NCI-H446 (cell line): ENCODE measurements at regions not wholly inside any gene's neighbourhood (a gene's known extent, or its start where the extent isn't known, plus 50 kb on each side); places are given as distances from the start of the nearest gene placed in this dataset.
"Not testable (repeated sequence)": the region's sequence is repeated elsewhere in the genome, so short reads cannot be mapped to it uniquely, and the experiment has no call there.

Experiments
- DNase-seq, 2 experiments: peaks; one replicate each; lab custom pipeline; 2025; lab: John Stamatoyannopoulos, UW

- no peak for DNase-seq
Observed at GRCh38 chr22:26769663-26770062, 112.3 kb downstream of the MIAT start.

GRCh38 chr22:26770624-26771023 is 113.2 kb downstream of the MIAT start:
- no peak for DNase-seq

DNA sequence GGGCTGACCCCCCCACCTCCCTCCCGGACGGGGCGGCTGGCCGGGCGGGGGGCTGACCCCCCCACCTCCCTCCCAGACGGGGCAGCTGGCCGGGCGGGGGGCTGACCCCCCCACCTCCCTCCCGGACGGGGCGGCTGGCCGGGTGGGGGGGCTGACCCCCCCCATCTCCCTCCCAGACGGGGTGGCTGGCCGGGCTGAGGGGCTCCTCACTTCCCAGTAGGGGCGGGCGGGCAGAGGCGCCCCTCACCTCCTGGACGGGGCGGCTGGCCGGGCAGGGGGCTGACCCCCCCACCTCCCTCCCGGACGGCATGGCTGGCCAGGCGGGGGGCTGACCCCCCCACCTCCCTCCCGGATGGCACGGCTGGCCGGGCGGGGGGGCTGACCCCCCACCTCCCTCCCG is 115.7 kb downstream of the MIAT start:
- DNase-seq: not testable (repeated sequence)

GRCh38 chr22:26775394-26775793 is 118.0 kb downstream of the MIAT start:
- no peak for DNase-seq

- peak in 1 of 2 experiments; percentile 20 for DNase-seq
Observed at GRCh38 chr22:26777156-26777801, 119.9 kb downstream of the MIAT start.

GRCh38 chr22:26778372-26778771 is 121.0 kb downstream of the MIAT start:
- no peak for DNase-seq

- DNase-seq: no peak
Observed at GRCh38 chr22:26779108-26779507, 121.7 kb downstream of the MIAT start.

DNA sequence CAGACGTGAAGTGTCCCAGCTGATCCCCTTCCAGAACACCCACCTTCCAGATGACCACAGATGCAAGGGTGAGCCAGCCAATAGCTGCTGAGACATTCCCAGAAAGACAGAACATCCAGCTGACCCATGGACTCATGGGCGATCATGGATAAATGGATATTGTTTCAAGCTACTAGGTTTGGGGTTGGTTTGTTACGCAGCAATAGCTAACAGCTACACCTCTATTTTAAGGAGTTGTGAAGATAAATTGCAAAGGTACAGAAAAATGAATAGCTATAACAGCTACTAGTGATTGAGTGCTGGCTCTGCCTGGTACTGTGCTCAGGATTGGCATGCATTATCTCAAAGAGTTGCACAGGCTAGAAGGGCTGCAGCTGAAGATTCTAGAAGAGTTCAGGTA is 122.5 kb downstream of the MIAT start:
- DNase-seq: no peak

- DNase-seq: no peak
Observed at GRCh38 chr22:26780521-26780920, 123.1 kb downstream of the MIAT start.

DNA sequence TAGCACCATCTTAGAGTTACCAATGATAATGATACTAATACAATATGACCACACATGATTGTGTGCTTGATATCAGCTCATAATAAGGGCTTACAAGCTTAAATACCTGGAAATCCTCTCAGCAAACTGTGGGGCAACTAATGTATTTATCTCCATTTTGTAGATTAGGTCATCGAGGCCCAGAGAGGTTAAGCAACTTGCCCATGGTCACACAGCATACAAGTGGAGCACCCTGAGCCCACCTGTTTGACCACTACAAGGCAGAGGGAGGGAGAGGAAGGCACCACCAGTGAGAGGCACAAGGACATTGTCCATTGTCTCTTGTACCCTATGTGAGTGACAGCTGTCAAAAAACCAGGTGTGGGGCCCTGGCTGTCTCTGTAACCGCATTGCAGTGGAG is 123.7 kb downstream of the MIAT start:
- DNase-seq: no peak

DNA sequence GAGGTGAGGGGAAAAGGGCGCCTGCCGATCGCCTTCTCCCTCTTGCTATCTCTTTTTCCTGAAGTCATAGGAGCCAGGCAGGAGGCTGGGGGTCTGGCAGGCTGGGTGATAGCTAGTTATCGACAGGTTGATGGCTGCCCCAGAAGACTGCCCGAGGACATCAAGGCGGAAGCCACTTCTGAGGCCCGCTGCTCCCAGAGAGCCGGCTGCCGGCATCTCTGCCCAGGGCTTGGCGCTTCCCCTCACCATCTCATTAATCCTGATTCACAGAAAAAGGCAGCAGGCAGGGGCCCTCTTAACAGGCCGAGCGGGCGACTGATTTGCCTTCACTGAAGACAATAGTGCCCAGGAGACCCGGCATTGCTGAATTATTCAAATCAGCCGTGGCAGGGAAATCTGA is 124.2 kb downstream of the MIAT start:
- no peak for DNase-seq

- DNase-seq: no peak
Observed at GRCh38 chr22:26783885-26784284, 126.5 kb downstream of the MIAT start.

GRCh38 chr22:26784772-26785171 is 127.4 kb downstream of the MIAT start:
- no peak for DNase-seq

GRCh38 chr22:26785932-26786331 is 128.5 kb downstream of the MIAT start:
- DNase-seq: no peak

GRCh38 chr22:26786398-26786797 is 129.0 kb downstream of the MIAT start:
- DNase-seq: no peak

- DNase-seq: no peak
Observed at GRCh38 chr22:26789951-26790350, 132.6 kb downstream of the MIAT start.

DNA sequence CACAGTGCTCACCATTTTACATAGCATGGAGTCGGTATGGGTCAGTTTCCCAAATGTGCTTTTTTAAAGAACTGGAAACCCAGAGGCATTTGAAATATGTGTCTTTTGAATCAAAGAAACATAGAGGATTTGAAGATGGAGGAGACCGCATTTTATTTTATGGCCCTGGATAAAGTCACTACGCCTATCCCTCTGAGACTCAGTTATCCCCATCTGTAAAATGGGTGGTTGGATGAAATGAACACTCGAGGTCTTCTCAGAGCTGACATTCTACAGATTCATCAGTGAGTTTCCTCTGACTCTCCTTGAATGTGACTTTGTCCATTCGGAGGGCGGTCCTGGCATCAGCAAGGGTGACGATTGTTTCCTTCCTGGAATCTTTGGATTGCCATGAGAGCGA is 135.1 kb downstream of the MIAT start:
- no peak for DNase-seq

DNA sequence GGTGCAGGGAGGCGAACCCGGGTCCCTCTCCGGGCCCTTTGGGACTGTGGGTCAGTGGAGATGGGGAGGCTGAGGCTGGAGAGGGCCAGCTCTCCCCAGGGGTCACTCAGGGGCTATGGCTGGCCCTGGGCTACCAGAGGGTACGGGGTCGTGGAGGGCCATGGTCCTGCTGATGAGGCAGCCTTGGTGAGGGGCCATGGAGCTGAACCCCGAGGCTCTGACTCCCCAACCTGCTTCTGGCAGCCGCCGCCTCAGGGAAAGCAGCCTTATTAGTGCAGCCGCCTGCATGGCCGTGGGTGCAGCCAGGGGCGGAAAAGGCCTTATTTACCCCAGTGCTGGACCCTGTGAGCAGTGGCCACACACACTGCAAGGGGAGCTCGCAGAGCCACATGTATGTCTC is 139.4 kb downstream of the MIAT start:
- no peak for DNase-seq

GRCh38 chr22:26797910-26798309 is 140.5 kb downstream of the MIAT start:
- no peak for DNase-seq

DNA sequence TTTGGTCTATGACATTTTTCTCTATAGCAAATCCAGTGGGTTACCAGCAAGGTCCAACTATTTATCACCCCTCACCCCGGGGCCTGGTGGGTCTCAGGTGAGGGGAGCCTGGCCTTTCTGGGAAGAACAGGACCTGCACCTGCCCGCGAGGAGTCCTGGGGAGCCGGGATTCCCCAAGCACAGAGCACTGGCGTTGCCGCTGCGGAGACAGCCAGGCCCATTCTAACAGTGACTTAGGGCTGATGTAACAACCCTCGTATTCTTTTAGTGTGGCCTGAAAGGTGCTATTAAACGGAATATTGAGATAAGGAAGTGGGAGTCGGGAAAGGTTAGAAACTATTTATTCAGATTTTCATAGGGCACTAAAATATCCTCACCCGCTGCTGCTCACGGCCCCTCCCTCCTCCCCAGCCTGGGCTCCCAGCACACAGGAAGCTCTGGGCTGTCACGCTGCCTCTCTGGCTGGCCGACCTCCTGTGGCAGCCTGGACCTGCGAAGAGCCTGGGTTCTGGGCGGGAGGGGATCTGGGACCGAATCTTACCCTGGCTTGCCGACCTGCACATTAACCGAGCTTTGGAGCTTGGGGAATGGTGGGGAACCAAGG is 141.2 kb downstream of the MIAT start:
- DNase-seq: no peak

- no peak for DNase-seq
Observed at GRCh38 chr22:26800858-26801257, 143.5 kb downstream of the MIAT start.

DNA sequence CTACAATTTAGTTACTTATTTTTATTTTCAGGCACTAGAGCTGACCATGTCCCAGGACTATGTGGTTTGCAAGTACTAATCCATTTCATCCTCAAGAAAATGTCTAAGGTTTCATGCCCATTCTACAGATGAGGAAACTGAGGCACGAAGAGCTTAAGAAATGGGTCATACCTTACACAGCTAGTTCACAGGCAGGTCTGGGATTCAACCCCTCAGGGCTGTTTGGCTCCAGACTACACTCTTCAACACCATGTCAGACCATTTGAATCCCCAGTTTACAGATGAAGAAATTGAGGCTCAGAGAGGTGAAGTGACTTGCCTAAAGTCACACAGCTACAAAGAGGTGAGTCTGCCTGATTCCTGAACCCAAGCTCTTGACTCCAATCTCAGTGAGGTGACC is 144.1 kb downstream of the MIAT start:
- DNase-seq: no peak

- no peak for DNase-seq
Observed at GRCh38 chr22:26804315-26804714, 146.9 kb downstream of the MIAT start.

DNA sequence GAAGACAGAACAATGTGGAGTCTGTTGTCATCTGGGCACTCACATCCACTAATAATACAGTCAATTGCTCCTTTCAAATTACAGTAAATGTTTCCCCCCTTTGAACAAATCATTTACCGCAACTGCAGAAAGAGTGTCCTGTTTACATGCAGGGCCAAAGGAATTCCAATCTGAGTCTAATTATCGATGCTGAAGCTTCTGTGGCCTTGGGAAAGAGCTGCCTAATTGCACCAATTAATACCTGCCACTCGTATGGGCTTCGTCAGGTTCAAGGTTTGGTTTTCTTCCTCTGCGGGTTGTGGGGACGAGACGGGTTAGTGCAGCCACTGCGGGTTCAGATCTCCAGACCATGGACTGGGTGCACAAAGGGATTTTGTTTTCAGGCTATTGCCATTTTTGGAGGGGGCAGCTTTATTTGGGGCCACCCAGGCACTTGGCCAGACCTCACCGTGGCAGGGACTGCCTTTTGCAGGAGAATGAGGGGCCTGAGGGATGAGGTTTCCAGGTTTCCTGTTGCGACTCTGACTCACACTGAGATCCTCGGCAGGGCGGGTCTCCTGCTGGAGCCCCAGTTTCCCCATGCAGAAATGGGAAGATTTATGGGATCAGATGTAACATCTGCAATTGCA is 147.6 kb downstream of the MIAT start:
- no peak for DNase-seq
